ENCODE measurements at regions not wholly inside any gene's neighbourhood (a gene's known extent, or its start where the extent isn't known, plus 50 kb on each side); places are given as distances from the start of the nearest gene placed in this dataset.

GRCh38 chr2:81213598-81213997 is 909.0 kb upstream of the LRRTM1 start:
- no peak for DNase-seq (ENCODE audit: low spot score)

GRCh38 chr2:81206216-81206615 is 901.7 kb upstream of the LRRTM1 start:
- no peak for DNase-seq (ENCODE audit: low spot score)

GRCh38 chr2:81196933-81197628 is 892.5 kb upstream of the LRRTM1 start:
- no peak for DNase-seq (ENCODE audit: low spot score)

- DNase-seq (ENCODE audit: low spot score), result no peak
Measured at GRCh38 chr2:81196383-81196851, 891.9 kb upstream of the LRRTM1 start.

- DNase-seq (ENCODE audit: low spot score), result no peak
Measured at GRCh38 chr2:81195774-81196382, 891.3 kb upstream of the LRRTM1 start.

GRCh38 chr2:81195017-81195773 is 890.6 kb upstream of the LRRTM1 start:
- no peak for DNase-seq (ENCODE audit: low spot score)

GRCh38 chr2:81194581-81194980 is 890.0 kb upstream of the LRRTM1 start:
- DNase-seq (ENCODE audit: low spot score), result no peak

- DNase-seq (ENCODE audit: low spot score), result no peak
Measured at GRCh38 chr2:81194176-81194575, 889.6 kb upstream of the LRRTM1 start.

GRCh38 chr2:81181845-81182244 is 877.3 kb upstream of the LRRTM1 start:
- DNase-seq (ENCODE audit: low spot score), result no peak

GRCh38 chr2:81171447-81171846 is 866.9 kb upstream of the LRRTM1 start:
- DNase-seq (ENCODE audit: low spot score), result no peak

- DNase-seq (ENCODE audit: low spot score), result no peak
Measured at GRCh38 chr2:81163583-81163982, 859.0 kb upstream of the LRRTM1 start.

- DNase-seq (ENCODE audit: low spot score), result no peak
Measured at GRCh38 chr2:81158505-81158904, 854.0 kb upstream of the LRRTM1 start.

GRCh38 chr2:81148323-81148722 is 843.8 kb upstream of the LRRTM1 start:
- no peak for DNase-seq (ENCODE audit: low spot score)

- no peak for DNase-seq (ENCODE audit: low spot score)
Measured at GRCh38 chr2:81136296-81136695, 831.7 kb upstream of the LRRTM1 start.

- no peak for DNase-seq (ENCODE audit: low spot score)
Measured at GRCh38 chr2:81097361-81097760, 792.8 kb upstream of the LRRTM1 start.

- DNase-seq (ENCODE audit: low spot score), result no peak
Measured at GRCh38 chr2:81093031-81093430, 788.5 kb upstream of the LRRTM1 start.

- DNase-seq (ENCODE audit: low spot score), result no peak
Measured at GRCh38 chr2:81087646-81088045, 783.1 kb upstream of the LRRTM1 start.

GRCh38 chr2:81084101-81084500 is 779.5 kb upstream of the LRRTM1 start:
- DNase-seq (ENCODE audit: low spot score), result no peak

GRCh38 chr2:81078631-81079030 is 774.1 kb upstream of the LRRTM1 start:
- DNase-seq (ENCODE audit: low spot score), result no peak

GRCh38 chr2:81078102-81078501 is 773.5 kb upstream of the LRRTM1 start:
- no peak for DNase-seq (ENCODE audit: low spot score)

- no peak for DNase-seq (ENCODE audit: low spot score)
Measured at GRCh38 chr2:81077396-81077795, 772.8 kb upstream of the LRRTM1 start.

- no peak for DNase-seq (ENCODE audit: low spot score)
Measured at GRCh38 chr2:81073412-81073811, 768.9 kb upstream of the LRRTM1 start.

- no peak for DNase-seq (ENCODE audit: low spot score)
Measured at GRCh38 chr2:81068144-81068543, 763.6 kb upstream of the LRRTM1 start.

Data from hepatic stellate cell (primary cell).